NCI-H345 (cell line): ENCODE measurements at regions not wholly inside any gene's neighbourhood (a gene's known extent, or its start where the extent isn't known, plus 50 kb on each side); places are given as distances from the start of the nearest gene placed in this dataset.
A peak's percentile ranks its signal among the peaks of the same experiment; 100 is the strongest.

Experiments used
- DNase-seq: peaks from one replicate; lab custom pipeline; 2025; lab: John Stamatoyannopoulos, UW

DNA sequence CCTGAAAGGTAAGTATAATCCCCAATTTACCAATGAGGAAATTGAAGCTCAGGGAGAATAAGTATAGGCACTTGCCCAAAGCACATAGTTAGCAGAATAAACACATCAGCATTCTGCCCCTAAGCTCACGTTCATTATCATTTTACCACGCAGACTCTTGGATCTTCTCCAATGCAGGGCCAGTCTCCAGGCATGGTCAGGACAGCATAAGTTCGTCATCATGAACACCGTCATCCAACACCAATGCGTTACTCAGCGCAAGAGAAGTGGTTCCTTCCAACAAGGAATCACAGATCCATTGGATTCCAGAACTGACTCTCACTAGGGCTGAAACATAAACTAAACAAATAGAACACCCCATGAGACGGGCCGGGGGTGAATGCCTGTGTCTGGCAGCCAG lies 86.5 kb upstream of the GPM6B start:
- DNase-seq: peak; percentile 68

- DNase-seq: no peak
These were observed 85.5 kb upstream of the GPM6B start for GRCh38 chrX:13902406-13902805.

- no peak for DNase-seq
These were observed 84.5 kb upstream of the GPM6B start for GRCh38 chrX:13901354-13901753.

- no peak for DNase-seq
These were observed 83.5 kb upstream of the GPM6B start for GRCh38 chrX:13900351-13900750.

DNA sequence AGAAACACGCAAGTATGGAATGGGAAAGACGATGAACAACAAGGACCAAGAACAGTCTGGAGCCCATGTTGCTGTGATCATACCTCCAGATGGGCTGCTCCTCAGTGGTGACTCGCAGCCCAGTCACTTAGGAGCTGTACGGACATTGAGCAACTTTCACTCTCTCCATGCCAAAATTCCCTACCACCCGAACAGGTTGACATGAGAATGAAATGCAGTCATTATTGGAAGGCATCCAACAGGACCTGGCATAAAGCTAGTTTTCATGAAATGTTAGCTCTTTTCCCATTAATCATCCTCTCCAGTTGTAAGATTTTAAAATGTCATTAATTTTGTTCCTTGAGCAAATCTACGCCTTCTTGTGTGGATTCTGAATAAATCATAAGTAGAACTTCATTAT lies 82.7 kb upstream of the GPM6B start:
- DNase-seq: peak; percentile 3

DNA sequence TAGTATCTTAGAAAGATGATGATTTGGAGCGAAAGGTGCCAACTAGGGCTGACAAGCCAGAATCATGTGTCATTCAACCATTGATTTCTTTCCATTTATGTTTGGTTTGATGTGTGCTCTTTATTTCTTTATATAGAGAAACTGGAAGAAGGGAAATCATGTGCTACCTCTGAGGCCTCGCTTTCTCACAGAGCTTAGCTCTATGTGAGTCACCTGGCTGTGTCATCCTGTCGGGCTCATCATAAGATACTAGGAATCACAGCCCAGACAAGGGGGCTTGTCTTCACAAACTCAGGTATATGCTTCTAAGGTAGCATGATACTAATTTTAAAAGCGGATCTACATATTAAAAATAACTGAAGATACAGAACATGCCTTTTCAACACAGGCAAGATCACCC lies 81.7 kb upstream of the GPM6B start:
- DNase-seq: no peak

DNA sequence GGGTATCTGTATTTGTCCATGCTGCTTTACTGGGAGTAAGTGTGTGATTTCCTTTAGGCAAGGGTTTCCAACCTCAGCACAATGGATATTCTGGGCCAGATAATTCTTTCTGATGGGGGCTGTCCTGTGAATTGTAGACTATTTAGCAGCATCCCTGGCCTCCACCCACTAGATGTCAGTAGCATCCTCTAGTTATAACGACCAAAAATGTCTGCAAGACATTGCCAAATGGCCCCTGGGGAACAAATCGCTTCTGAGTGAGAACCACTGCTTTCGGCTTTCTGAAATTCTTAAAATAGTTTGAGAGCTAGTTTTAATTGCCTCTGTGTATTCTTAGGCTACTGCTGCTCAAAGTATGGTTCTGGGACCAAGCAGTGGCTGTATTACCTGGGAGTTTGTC lies 81.2 kb upstream of the GPM6B start:
- peak; percentile 0 for DNase-seq

DNA sequence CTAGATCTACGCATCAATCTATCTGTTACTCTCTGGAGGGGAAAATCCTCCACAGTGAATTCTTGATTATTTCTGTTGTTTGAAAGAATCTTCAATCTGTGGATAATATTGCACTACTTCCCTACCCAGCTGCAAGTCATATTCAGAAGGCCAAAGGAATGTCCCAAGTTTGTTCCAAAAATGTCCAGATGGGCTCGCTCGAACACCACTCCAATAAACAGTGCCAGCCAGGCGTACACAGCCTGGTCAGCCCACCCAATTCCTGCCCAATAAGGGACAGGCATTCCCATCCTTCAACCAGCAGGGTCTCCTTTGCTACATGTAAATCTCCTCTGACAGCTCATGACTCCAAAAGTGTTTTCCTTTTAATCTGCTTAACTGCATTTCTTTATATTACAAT lies 80.7 kb upstream of the GPM6B start:
- no peak for DNase-seq

- no peak for DNase-seq
These were observed 78.1 kb upstream of the GPM6B start for GRCh38 chrX:13894888-13895565.

DNA sequence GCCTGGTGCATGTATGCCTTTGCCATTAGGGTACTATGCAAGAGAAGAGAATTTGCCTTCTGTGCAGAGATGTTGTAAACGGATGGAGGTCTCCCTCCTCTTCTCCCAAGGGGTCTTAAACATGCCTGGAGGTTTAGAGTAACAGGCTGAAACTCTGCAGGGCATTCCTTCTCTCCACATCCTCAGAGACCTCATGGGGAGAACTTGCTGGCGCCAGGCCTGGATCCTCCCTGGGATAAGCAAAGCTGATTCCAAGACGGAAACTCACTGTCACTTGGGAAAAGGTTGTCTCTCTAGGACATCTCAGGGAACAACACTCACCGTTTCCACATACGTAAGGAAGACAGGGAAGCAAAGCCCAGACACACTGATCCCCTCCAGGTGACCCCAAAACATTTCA lies 76.9 kb upstream of the GPM6B start:
- no peak for DNase-seq

GRCh38 chrX:13892856-13893255 lies 76.0 kb upstream of the GPM6B start:
- DNase-seq: no peak

DNA sequence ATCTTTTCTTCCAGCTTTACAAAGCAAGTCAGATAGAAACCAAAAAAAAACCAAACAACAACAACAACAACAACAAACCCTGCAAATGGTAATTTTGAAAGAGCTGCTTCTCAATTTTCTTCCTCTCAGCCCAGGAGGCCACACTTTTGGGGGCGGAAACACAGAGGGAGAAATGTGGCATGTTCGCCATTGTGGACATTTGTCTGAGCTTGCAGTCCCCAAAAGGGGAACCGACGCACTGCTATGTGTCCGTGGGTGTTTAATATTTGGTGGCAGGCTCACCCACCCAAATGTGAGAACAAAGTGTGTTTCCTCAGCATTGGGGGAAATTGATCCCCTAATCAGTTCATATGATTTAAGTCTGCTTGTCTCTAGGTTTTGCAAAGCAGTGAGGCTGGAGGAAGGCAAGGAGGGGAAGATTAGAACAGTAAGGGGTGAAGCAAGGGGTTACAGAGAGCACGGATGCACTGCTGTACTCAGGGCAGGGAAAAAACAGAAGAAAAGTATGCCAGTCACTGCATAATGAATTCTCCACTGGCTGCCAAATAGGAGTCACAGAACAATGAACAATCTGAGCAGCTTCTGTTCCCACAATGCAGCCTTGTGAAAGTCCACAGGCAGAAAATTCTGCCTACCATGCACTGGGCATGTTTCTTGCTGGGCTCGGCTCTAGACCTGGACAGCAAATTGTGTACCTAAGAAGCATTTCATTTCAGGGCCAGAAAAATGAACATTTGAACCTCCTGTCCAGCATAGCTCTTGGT lies 74.7 kb upstream of the GPM6B start:
- DNase-seq: no peak

- no peak for DNase-seq
These were observed 73.9 kb upstream of the GPM6B start for GRCh38 chrX:13890806-13891205.

DNA sequence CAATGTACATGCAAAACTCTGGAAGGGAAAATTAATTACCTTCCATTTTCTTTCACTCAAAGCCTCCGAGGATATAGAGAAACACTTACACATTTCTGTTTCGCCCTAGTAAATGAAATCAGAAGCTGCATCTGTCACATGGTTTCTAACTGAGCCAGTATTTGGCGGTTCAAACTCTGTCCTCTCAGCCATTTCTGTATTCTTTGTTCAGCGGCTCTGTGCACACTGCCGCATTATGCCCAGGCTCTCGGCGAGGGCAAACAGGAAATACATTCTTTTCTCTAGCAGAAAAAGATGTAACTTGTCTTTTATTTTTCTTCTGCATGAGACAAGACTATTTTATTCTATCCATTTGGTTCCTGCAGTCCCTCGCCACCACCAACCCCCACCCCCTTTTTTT lies 71.4 kb upstream of the GPM6B start:
- DNase-seq: no peak

DNA sequence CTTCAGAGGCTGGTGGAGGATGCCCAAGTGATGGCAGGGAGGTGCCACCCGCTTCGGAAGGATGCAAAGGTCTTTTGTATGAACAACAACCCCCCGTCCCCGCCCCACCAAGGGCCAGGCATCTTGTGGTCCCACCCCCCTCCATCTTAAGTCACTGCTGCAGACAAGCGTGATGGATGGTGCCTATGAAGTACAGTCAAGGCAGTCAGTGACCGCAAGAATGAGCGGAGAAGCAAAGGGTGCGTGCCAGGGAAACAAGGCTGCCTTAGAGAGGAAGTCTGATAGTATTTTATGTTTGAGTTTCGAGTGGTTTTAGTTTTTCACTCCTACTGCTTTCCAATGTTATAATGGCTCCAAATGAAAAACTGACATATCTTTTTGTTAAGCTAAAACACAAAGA lies 68.7 kb upstream of the GPM6B start:
- no peak for DNase-seq

DNA sequence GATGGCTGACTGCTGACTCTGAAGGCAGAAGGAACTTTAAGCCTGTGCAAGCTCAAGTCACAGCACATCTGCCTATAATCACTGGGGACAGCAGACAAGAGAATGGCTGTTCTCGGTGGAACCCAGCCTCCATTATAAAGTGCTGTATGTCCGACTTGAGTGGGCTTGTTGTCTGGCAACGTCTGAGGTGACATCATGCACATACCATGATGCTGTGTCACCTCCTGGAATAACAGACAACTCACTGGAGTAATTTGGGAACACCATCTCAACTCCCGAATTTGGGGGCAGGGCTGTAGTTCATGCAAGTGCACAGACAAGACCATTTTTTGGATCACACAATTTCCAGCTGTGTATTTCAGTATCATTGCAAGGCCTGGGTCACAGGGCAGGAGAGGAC lies 59.8 kb upstream of the GPM6B start:
- no peak for DNase-seq

DNA sequence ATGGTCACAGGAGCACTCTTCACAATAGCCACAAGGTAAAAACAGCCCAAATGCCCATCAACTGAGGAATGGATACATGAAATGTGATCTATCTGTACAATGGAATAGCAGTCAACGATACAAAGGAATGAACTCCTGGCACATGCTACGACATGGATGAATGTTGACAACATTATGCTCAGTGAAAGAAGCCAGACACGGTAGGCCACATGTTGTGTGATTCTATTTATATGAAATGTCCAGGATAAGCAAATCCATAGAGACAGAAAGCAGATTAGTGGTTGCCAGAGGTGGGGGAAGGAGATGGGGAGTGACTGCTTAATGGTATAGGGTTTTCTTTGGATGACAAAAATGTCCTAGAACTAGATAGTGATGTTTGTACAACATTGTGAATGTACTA lies 58.7 kb upstream of the GPM6B start:
- no peak for DNase-seq

- no peak for DNase-seq
These were observed 51.7 kb upstream of the GPM6B start for GRCh38 chrX:13868591-13868990.
